ENCODE measurements at regions not wholly inside any gene's neighbourhood (a gene's known extent, or its start where the extent isn't known, plus 50 kb on each side); places are given as distances from the start of the nearest gene placed in this dataset.

DNA sequence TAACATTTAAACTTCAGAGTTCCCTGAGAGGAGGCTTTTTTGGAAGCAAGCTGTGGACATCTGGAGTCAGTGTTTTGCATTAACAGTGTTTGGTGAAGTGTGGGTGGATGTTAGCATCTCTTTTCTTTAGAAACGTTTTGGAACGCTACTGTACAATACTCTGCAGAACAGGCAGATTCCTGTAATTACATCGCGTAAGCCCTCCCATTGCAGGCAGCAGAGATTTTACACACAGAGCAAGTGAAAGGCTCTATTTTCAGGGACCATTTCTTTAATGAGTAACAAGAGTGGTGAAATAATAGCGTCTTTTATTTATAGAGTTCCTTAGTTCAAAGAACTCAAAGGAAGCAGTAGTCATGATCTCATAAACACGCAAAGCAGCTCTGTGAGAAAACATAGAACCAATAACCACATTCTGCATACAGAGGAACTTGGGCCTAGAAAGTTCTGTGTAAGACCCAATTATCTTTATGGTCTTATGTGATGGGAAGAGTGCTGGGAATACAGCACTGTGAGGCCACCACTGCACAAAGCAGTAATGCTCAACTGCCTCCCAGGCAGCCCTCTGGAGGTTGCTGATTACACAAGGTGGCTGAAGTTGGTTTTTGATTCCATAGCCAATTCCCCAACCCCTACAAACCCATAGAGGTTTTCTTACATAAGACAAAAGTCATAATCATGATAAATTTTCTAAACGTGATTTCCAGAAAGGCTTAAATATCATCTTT, 298.7 kb upstream of the EPHA5 start:
- H3K9me3 ChIP-seq (ENCODE audit: control insufficient read depth in 4 of 4, insufficient read depth in 3 of 4, low read length in 3 of 4), result no peaks in the 10 kb centered on the region
- no peaks in the 10 kb centered on the region for H3K27me3 ChIP-seq (ENCODE audit: control insufficient read depth in 3 of 3, insufficient read depth in 3 of 3, low read length in 2 of 3)
- H3K9ac ChIP-seq (ENCODE audit: insufficient read depth in 1 of 2, low read length in 2 of 2), result no peak overlapping the region
- H3K36me3 ChIP-seq (ENCODE audit: control insufficient read depth in 4 of 4, insufficient read depth in 4 of 4, low read length in 4 of 4), result no peaks in the 10 kb centered on the region
- no peaks in the 10 kb centered on the region for H3K4me1 ChIP-seq (ENCODE audit: control insufficient read depth in 5 of 5, insufficient read depth in 5 of 5, low read length in 5 of 5)
- ATAC-seq (ENCODE audit: insufficient read depth, low FRiP score) (no peak), DNase-seq (peak in 1 of 3 donors; percentile 1)
- TF ChIP-seq, protein P1, sequence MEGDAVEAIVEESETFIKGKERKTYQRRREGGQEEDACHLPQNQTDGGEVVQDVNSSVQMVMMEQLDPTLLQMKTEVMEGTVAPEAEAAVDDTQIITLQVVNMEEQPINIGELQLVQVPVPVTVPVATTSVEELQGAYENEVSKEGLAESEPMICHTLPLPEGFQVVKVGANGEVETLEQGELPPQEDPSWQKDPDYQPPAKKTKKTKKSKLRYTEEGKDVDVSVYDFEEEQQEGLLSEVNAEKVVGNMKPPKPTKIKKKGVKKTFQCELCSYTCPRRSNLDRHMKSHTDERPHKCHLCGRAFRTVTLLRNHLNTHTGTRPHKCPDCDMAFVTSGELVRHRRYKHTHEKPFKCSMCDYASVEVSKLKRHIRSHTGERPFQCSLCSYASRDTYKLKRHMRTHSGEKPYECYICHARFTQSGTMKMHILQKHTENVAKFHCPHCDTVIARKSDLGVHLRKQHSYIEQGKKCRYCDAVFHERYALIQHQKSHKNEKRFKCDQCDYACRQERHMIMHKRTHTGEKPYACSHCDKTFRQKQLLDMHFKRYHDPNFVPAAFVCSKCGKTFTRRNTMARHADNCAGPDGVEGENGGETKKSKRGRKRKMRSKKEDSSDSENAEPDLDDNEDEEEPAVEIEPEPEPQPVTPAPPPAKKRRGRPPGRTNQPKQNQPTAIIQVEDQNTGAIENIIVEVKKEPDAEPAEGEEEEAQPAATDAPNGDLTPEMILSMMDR (IDR thresholded peaks at IDR 0.05; ENCODE audit: control extremely low read depth, extremely low read depth), result no peak
- H3K4me3 ChIP-seq, result no peak overlapping the region
- WGBS, 2 donors, result 71 to 80% methylated on average over 7 of the region's 7 CpGs
- H3K27ac ChIP-seq (ENCODE audit: low read depth in 1 of 2, low read length in 1 of 2), result no peak overlapping the region

DNA sequence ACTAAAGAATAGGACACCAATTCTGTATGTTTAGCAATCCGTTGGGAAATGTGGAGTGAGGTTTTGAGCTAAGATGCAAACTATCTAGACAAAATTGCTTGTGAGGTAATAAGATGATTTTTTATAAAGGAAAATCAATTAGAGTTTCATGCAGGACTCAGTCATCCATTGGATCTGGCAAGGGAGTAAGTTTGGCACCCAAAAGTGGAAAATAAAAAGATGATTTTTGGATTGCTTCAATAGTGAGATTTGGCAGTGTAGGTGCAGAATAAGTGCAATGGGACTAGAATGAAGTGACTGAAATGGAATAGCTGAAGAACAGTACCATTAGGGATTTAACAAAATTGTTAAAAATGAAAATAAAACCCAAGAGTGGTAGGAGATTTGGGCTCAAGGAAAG, 290.5 kb upstream of the EPHA5 start:
- TF ChIP-seq, protein P1 (IDR thresholded peaks at IDR 0.05; ENCODE audit: control extremely low read depth, extremely low read depth), result no peak
- Histone ChIP-seq H3K4me1 (ENCODE audit: control insufficient read depth in 5 of 5, insufficient read depth in 5 of 5, low read length in 5 of 5) (no peaks in the 10 kb centered on the region), H3K27ac (ENCODE audit: low read depth in 1 of 2, low read length in 1 of 2) (no peak overlapping the region), H3K27me3 (ENCODE audit: control insufficient read depth in 3 of 3, insufficient read depth in 3 of 3, low read length in 2 of 3) (no peaks in the 10 kb centered on the region), H3K9ac (ENCODE audit: insufficient read depth in 1 of 2, low read length in 2 of 2) (no peak overlapping the region), H3K9me3 (ENCODE audit: control insufficient read depth in 4 of 4, insufficient read depth in 3 of 4, low read length in 3 of 4) (no peaks in the 10 kb centered on the region), H3K36me3 (ENCODE audit: control insufficient read depth in 4 of 4, insufficient read depth in 4 of 4, low read length in 4 of 4) (no peaks in the 10 kb centered on the region), H3K4me3 (no peak overlapping the region)
- ATAC-seq (ENCODE audit: insufficient read depth, low FRiP score) (no peak), DNase-seq (no peak)
- WGBS, 2 donors, result 45 to 46% methylated on average over 1 of the region's 1 CpG

DNA sequence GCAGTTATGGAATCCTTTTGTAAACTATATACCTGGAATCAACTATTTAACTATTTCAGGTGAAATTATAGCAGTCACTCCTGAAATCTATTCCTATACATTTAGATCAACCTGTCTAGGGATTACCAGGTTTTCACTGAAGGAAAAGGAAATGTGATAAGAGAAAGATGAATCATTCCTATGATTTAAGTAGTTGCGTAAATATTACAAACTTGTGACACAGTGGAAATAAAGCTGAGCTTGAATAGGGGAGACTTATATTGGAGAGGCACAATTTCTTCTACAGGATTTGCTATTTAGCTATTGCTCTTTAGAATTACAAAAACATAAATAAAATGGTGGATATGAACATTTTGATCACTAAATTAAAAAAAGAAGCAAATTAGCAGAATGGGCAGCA, 284.1 kb upstream of the EPHA5 start:
- 91 to 98% methylated on average over 1 of the region's 1 CpG for WGBS, 2 donors
- ATAC-seq (ENCODE audit: insufficient read depth, low FRiP score), result no peak
- no peaks in the 10 kb centered on the region for H3K9me3 ChIP-seq (ENCODE audit: control insufficient read depth in 4 of 4, insufficient read depth in 3 of 4, low read length in 3 of 4)

More for the DNA sequence above, 284.1 kb upstream of the EPHA5 start:
- H3K4me1 ChIP-seq (ENCODE audit: control insufficient read depth in 5 of 5, insufficient read depth in 5 of 5, low read length in 5 of 5), result no peaks in the 10 kb centered on the region
- H3K36me3 ChIP-seq (ENCODE audit: control insufficient read depth in 4 of 4, insufficient read depth in 4 of 4, low read length in 4 of 4), result no peaks in the 10 kb centered on the region
- TF ChIP-seq, protein P1 (IDR thresholded peaks at IDR 0.05; ENCODE audit: control extremely low read depth, extremely low read depth), result no peak
- no peak overlapping the region for H3K27ac ChIP-seq (ENCODE audit: low read depth in 1 of 2, low read length in 1 of 2)
- H3K4me3 ChIP-seq, result no peak overlapping the region
- no peak overlapping the region for H3K9ac ChIP-seq (ENCODE audit: insufficient read depth in 1 of 2, low read length in 2 of 2)
- DNase-seq, result no peak
- no peaks in the 10 kb centered on the region for H3K27me3 ChIP-seq (ENCODE audit: control insufficient read depth in 3 of 3, insufficient read depth in 3 of 3, low read length in 2 of 3)

Measured in lung (tissue), 11 donors.